ENCODE measurements at regions not wholly inside any gene's neighbourhood (a gene's known extent, or its start where the extent isn't known, plus 50 kb on each side); places are given as distances from the start of the nearest gene placed in this dataset.
"Not testable (repeated sequence)": the region's sequence is repeated elsewhere in the genome, so short reads cannot be mapped to it uniquely, and the experiment has no call there.

DNA sequence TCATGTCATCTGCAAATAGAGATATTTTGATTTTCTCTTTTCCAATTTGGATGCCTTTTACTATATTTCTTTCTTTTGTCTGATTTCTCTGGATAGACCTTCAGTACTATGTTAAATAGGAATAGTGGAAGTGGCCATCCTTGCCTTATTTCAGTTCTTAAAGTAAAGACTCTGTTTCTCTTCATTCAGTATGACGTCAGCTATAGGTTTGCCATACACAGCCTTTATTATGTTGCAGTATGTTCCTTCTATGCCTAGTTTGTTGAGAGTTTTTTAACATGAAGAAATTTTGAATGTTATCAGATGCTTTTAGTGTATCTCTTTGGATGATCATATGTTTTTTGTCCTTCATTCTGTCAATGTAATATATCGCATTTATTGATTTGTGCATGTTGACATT, 566.7 kb upstream of the ROBO1 start:
- no peak for DNase-seq (ENCODE audit: low spot score)

GRCh38 chr3:80331494-80332170, 563.8 kb upstream of the ROBO1 start:
- no peak for DNase-seq (ENCODE audit: low spot score)

GRCh38 chr3:80314541-80314940, 546.7 kb upstream of the ROBO1 start:
- not testable (repeated sequence) for DNase-seq (ENCODE audit: low spot score)

- DNase-seq (ENCODE audit: low spot score) = no peak
These were observed 540.8 kb upstream of the ROBO1 start for GRCh38 chr3:80308637-80309036.

DNA sequence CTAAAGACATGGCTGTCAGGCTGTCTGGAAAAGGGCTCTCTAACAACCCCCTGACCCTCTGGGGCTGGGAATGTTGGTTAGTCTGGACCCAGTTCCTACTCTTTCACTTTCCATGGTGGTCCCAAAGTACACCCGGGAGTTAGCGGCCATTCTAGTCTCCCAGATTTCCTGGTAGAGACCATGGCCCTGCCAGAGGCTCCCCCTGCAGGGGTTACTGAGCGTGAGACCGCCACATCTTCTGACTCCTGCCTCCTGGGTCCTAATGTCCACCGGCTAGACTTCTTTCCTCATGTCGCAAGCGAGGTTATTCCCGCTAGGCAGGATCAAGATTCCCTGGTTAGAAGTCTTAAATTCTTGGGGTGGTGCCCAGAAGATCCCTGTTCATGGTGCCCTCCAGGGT, 540.0 kb upstream of the ROBO1 start:
- no peak for DNase-seq (ENCODE audit: low spot score)

GRCh38 chr3:80297720-80298119, 529.9 kb upstream of the ROBO1 start:
- no peak for DNase-seq (ENCODE audit: low spot score)

GRCh38 chr3:80285388-80285787, 517.6 kb upstream of the ROBO1 start:
- DNase-seq (ENCODE audit: low spot score) = no peak

DNA sequence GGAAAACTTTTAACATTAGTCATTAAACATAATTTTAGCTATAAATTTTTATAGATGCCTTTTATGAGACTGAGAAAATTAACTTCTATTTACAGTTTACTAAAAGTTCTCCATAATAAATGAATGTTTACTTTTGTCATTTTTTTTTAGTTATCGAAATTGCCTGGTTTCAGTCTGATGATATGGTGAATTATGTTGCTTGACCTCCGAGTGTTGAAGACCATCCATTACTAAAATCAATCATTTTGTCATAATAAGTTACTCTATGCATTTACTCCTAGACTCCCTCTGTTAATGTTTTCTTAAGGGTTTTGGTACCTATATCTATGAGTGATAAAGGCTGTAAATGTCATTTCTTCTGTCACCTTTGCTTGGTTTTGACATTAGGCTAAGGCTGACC, 516.0 kb upstream of the ROBO1 start:
- DNase-seq (ENCODE audit: low spot score) = no peak

- DNase-seq (ENCODE audit: low spot score) = no peak
These were observed 510.3 kb upstream of the ROBO1 start for GRCh38 chr3:80278056-80278455.

DNA sequence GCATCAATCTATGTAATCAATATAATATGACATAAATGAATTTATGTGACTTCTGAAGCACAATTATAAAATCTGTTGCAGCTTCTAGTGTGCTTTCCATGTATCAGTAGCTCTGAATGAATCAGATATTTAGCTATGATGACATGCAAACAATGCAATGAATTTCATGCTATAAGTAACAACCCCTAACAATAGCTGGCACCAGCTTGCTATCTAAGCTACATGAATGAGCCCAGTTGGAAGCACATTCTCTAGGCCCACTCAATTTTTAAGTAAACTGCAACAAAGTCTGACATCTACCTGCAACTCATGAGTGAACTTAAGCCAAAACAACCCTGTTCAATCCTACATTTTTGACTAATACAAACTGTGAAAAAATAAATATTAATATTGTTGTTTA, 507.3 kb upstream of the ROBO1 start:
- DNase-seq (ENCODE audit: low spot score) = no peak

DNA sequence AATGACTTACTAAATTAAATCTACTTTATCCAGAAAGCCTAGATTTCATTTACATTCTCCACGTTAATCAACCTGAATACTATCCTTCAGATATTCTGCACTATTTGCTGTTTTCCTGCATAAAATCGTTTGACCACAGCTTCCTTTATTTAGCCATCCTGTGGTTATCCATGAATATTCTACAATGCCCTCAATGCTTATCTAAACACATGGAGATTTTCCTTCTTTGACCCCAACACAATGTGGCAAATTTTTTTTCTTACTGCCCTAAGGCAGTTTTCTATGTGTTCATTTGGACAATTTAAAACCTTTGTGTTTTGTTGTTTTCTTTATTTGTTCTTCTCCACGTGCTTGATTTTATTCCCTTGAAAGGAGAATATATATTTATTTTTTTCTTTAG, 495.5 kb upstream of the ROBO1 start:
- no peak for DNase-seq (ENCODE audit: low spot score)

DNA sequence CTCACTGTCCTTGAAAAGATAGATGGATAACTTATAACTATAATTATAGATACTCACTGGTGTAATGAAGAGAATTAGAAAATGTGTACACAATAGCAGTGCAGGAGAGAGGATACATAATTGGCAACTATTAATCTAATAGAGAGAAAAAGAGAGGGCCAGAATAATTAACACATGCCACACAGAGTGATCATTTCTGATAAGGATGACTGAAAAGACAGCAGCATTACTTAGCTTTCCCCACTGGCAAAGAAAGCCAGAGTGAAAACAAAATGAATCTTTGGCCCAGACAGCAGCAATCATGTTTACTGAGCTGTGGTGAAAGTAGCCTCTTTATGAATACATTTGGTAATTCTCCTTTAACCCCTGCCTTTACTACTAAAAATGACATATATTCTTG, 493.3 kb upstream of the ROBO1 start:
- DNase-seq (ENCODE audit: low spot score) = no peak

- no peak for DNase-seq (ENCODE audit: low spot score)
These were observed 491.9 kb upstream of the ROBO1 start for GRCh38 chr3:80259736-80260135.

GRCh38 chr3:80252113-80252512, 484.3 kb upstream of the ROBO1 start:
- no peak for DNase-seq (ENCODE audit: low spot score)

- DNase-seq (ENCODE audit: low spot score) = no peak
These were observed 480.0 kb upstream of the ROBO1 start for GRCh38 chr3:80247766-80248165.

DNA sequence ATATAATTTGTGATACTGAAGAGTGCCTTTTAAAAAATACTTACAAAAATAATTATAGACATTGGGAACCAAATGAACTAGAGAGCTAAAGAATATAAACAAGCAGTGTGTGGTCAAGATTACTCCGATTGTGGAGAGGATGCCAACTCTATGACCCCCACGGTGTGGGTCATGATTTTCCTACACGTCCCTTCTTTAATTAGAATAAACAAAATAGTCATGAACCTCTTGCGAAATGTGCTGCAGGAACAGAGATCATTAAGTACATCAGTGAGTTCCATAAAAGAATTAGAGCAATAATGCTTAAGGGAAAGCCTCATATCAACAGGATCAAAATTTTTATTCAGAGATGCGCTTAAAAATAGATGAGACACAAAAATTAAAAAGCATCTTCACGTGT, 476.6 kb upstream of the ROBO1 start:
- no peak for DNase-seq (ENCODE audit: low spot score)

- DNase-seq (ENCODE audit: low spot score) = no peak
These were observed 474.0 kb upstream of the ROBO1 start for GRCh38 chr3:80241791-80242190.

DNA sequence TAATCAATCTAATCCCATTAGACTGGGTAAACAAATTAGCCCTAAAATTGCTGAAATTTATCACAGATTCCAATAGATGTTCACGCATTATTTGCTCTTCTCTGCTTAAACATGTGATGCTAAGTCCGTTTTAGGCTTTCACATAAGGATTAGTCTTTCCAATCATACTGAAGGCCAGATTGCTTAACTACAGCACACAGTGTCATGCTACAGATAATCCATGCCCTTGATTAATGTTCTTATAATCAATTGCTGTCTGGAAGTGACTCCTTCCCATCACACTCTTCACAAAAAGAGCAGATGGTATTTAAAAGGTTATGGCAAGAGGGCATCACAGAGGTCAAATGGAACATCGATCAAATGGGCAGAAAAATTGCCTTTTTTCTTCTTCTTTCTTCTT, 471.5 kb upstream of the ROBO1 start:
- DNase-seq (ENCODE audit: low spot score) = no peak

- DNase-seq (ENCODE audit: low spot score) = no peak
These were observed 470.8 kb upstream of the ROBO1 start for GRCh38 chr3:80238606-80239005.

DNA sequence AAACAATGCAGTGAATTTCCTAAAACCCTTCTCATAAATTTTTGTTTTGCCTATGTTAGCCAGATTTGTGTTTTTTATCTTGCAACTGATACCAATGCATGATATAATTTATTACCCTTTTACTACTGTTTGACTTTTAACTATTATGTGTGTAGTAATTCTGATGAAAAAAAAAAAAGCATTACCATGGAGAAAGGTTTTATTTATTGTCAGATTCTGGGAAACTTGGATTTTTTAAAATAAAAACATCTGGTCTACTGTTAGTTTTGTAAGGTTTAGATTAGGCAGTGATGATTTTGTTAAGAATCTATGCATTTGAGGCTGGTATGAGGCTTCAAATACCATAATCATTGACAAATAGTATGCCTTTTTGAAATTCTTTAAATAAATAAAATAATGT, 470.4 kb upstream of the ROBO1 start:
- DNase-seq (ENCODE audit: low spot score) = no peak

- no peak for DNase-seq (ENCODE audit: low spot score)
These were observed 466.9 kb upstream of the ROBO1 start for GRCh38 chr3:80234706-80235105.

- DNase-seq (ENCODE audit: low spot score) = no peak
These were observed 465.8 kb upstream of the ROBO1 start for GRCh38 chr3:80233576-80233975.

GRCh38 chr3:80232760-80233159, 465.0 kb upstream of the ROBO1 start:
- no peak for DNase-seq (ENCODE audit: low spot score)

DNA sequence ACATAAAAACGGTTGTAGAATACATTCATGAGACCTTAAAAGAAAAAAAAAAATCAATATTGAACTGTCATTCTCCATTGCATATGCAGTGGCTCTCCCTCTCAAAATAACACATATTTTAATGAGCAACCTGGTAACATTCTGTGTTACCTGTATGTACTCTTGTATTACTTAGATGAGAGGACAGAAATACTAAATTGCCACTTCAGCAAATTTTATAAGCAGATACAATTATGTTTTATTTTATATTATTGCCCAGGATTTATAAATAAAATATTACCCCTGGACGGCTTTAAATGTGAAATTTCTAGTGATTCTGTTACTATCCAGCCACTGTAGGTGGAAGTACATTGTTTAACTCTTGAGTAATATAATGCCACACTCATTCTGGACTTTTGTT, 463.2 kb upstream of the ROBO1 start:
- no peak for DNase-seq (ENCODE audit: low spot score)

All from HT-29 (cell line).